ENCODE measurements at regions not wholly inside any gene's neighbourhood (a gene's known extent, or its start where the extent isn't known, plus 50 kb on each side); places are given as distances from the start of the nearest gene placed in this dataset.

- ChIA-PET CTCF (no interaction called here), POLR2A (no interaction called here)
- no peak for DNase-seq
- Histone ChIP-seq H3K4me1 (ENCODE audit: control extremely low read depth in 1 of 4, control insufficient read depth in 4 of 4, insufficient read depth in 4 of 4, low read length in 3 of 4) (no peaks in the 10 kb centered on the region), H3K27ac (ENCODE audit: insufficient read depth in 1 of 2, low read depth in 1 of 2, low read length in 2 of 2, poor library complexity in 1 of 2, severe bottlenecking in 2 of 2) (no peak overlapping the region), H3K27me3 (replicated peaks in 2 of 5; ENCODE audit: control insufficient read depth in 4 of 5, insufficient read depth in 5 of 5, low read length in 4 of 5) (peaks cover 0 to 7% (median 0%) of the 10 kb centered on the region in 5 experiments), H3K9me3 (ENCODE audit: control extremely low read depth in 1 of 5, control insufficient read depth in 4 of 5, insufficient read depth in 2 of 5, low read depth in 1 of 5, low read length in 4 of 5) (peaks cover 0 to 5% (median 0%) of the 10 kb centered on the region in 5 experiments), H3K4me3 (ENCODE audit: control insufficient read depth in 1 of 7, extremely low read depth in 1 of 7, insufficient read depth in 4 of 7, low read depth in 2 of 7, low read length in 6 of 7) (no peak overlapping the region), H3K36me3 (ENCODE audit: control insufficient read depth in 4 of 4, insufficient read depth in 4 of 4, low read length in 3 of 4) (no peaks in the 10 kb centered on the region)
- WGBS (ENCODE audit: insufficient coverage): no CpG with 5 or more reads among the region's 4 CpGs
Measured at GRCh38 chr10:44716470-44717015, 194.6 kb upstream of the TMEM72 start.

GRCh38 chr10:44723082-44723481 lies 188.1 kb upstream of the TMEM72 start:
- DNase-seq: peak in 2 of 3 donors; percentile 28 to 31
- peaks cover 10 to 29% (median 19%) of the 10 kb centered on the region in 4 experiments for H3K4me1 ChIP-seq (ENCODE audit: control extremely low read depth in 1 of 4, control insufficient read depth in 4 of 4, insufficient read depth in 4 of 4, low read length in 3 of 4)
- 8% methylated on average over 3 of the region's 3 CpGs for WGBS (ENCODE audit: insufficient coverage)
- no peak overlapping the region for H3K27ac ChIP-seq (ENCODE audit: insufficient read depth in 1 of 2, low read depth in 1 of 2, low read length in 2 of 2, poor library complexity in 1 of 2, severe bottlenecking in 2 of 2)
- H3K9me3 ChIP-seq (ENCODE audit: control extremely low read depth in 1 of 5, control insufficient read depth in 4 of 5, insufficient read depth in 2 of 5, low read depth in 1 of 5, low read length in 4 of 5): peaks cover 0 to 5% (median 0%) of the 10 kb centered on the region in 5 experiments
- no peak overlapping the region for H3K4me3 ChIP-seq (ENCODE audit: control insufficient read depth in 1 of 7, extremely low read depth in 1 of 7, insufficient read depth in 4 of 7, low read depth in 2 of 7, low read length in 6 of 7)
- H3K27me3 ChIP-seq (replicated peaks in 2 of 5; ENCODE audit: control insufficient read depth in 4 of 5, insufficient read depth in 5 of 5, low read length in 4 of 5): peaks cover 0 to 3% (median 0%) of the 10 kb centered on the region in 5 experiments
- ChIA-PET CTCF (no interaction called here), POLR2A (no interaction called here)
- no peaks in the 10 kb centered on the region for H3K36me3 ChIP-seq (ENCODE audit: control insufficient read depth in 4 of 4, insufficient read depth in 4 of 4, low read length in 3 of 4)

DNA sequence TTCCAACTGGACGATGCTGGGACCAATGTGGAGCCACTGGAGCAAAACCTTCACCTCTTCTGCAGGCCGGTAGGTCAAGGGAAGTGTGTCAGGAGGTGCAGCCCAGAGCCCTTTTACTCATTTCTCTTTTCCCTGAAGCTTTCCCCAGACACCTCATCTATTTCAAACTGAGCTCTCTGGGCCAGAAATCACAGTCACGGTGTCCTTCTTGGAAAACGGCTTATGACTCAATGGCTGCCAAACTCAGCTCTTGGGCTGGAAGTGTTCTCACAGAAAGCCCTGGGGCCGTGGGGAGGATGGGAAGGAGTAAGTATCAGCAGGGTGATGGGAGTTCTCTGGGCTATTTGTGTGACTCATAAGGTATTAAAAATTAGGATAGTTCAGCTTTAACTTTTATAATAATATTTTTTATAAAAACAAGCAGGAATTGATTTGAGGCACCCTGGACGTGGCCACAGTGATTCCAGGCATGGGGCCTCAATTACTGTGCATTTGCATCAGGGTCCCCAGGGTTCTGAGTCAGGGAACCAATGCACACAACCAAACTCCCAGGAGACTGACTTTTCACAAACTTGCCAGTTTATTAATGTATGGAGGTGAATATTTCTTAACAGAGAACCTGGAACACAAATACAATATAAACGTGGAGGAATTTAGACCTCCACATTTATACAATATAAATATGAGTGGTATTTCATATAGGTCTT lies 187.4 kb upstream of the TMEM72 start:
- DNase-seq: no peak
- H3K27me3 ChIP-seq (replicated peaks in 2 of 5; ENCODE audit: control insufficient read depth in 4 of 5, insufficient read depth in 5 of 5, low read length in 4 of 5): peaks cover 0 to 3% (median 0%) of the 10 kb centered on the region in 5 experiments
- no peaks in the 10 kb centered on the region for H3K36me3 ChIP-seq (ENCODE audit: control insufficient read depth in 4 of 4, insufficient read depth in 4 of 4, low read length in 3 of 4)
- no peak overlapping the region for H3K4me3 ChIP-seq (ENCODE audit: control insufficient read depth in 1 of 7, extremely low read depth in 1 of 7, insufficient read depth in 4 of 7, low read depth in 2 of 7, low read length in 6 of 7)
- 97% methylated on average over 5 of the region's 7 CpGs for WGBS (ENCODE audit: insufficient coverage)
- POLR2A ChIA-PET: no interaction called here
- peaks cover 10 to 29% (median 19%) of the 10 kb centered on the region in 4 experiments for H3K4me1 ChIP-seq (ENCODE audit: control extremely low read depth in 1 of 4, control insufficient read depth in 4 of 4, insufficient read depth in 4 of 4, low read length in 3 of 4)
- H3K9me3 ChIP-seq (ENCODE audit: control extremely low read depth in 1 of 5, control insufficient read depth in 4 of 5, insufficient read depth in 2 of 5, low read depth in 1 of 5, low read length in 4 of 5): peaks cover 0 to 4% (median 1%) of the 10 kb centered on the region in 5 experiments
- CTCF ChIA-PET: no interaction called here
- no peak overlapping the region for H3K27ac ChIP-seq (ENCODE audit: insufficient read depth in 1 of 2, low read depth in 1 of 2, low read length in 2 of 2, poor library complexity in 1 of 2, severe bottlenecking in 2 of 2)

DNA sequence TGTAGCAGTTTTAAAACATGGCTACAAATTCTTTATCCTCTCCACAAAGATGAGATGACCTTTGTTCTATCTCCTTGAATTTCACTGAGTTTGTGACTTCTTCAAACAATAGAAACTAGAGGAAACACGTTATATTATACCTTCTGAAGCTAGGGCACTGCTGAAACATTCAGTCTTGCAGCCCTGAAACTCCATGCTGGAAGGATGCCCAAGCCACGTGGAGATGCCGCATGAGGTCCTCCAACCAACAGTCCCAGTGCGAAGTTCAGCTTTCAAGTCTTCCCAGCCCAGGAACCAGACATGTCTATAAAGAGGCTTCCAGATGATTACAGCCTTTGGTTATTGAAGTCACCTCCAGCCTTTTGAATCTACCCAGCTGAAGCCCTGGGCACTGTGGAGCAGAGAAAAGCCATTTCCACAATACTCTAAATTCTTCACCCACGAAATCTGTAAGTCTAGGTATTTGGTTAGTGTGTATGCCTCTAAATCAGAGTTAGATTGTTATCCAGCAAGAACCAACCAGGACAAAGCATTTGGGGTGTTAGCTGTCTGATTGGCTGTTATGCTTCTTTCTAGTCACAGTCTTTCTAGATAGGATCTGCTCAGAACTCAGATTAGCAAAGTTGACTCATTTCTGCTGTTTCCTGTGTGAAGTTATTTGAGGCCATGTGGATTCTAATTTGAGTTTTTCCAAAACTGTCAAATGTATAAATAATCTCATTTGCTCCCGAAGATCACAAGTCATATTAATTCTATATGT lies 186.5 kb upstream of the TMEM72 start:
- WGBS (ENCODE audit: insufficient coverage): 83% methylated on average over 4 of the region's 6 CpGs
- peaks cover 0 to 3% (median 0%) of the 10 kb centered on the region in 5 experiments for H3K27me3 ChIP-seq (replicated peaks in 2 of 5; ENCODE audit: control insufficient read depth in 4 of 5, insufficient read depth in 5 of 5, low read length in 4 of 5)
- no peak overlapping the region for H3K27ac ChIP-seq (ENCODE audit: insufficient read depth in 1 of 2, low read depth in 1 of 2, low read length in 2 of 2, poor library complexity in 1 of 2, severe bottlenecking in 2 of 2)
- CTCF ChIA-PET: no interaction called here
- no peaks in the 10 kb centered on the region for H3K36me3 ChIP-seq (ENCODE audit: control insufficient read depth in 4 of 4, insufficient read depth in 4 of 4, low read length in 3 of 4)
- peak in 2 of 3 donors; percentile 6 to 32 for DNase-seq
- no peak overlapping the region for H3K4me3 ChIP-seq (ENCODE audit: control insufficient read depth in 1 of 7, extremely low read depth in 1 of 7, insufficient read depth in 4 of 7, low read depth in 2 of 7, low read length in 6 of 7)
- H3K4me1 ChIP-seq (ENCODE audit: control extremely low read depth in 1 of 4, control insufficient read depth in 4 of 4, insufficient read depth in 4 of 4, low read length in 3 of 4): peaks cover 10 to 29% (median 19%) of the 10 kb centered on the region in 4 experiments
- POLR2A ChIA-PET: no interaction called here
- H3K9me3 ChIP-seq (ENCODE audit: control extremely low read depth in 1 of 5, control insufficient read depth in 4 of 5, insufficient read depth in 2 of 5, low read depth in 1 of 5, low read length in 4 of 5): peaks cover 0 to 1% (median 0%) of the 10 kb centered on the region in 5 experiments

DNA sequence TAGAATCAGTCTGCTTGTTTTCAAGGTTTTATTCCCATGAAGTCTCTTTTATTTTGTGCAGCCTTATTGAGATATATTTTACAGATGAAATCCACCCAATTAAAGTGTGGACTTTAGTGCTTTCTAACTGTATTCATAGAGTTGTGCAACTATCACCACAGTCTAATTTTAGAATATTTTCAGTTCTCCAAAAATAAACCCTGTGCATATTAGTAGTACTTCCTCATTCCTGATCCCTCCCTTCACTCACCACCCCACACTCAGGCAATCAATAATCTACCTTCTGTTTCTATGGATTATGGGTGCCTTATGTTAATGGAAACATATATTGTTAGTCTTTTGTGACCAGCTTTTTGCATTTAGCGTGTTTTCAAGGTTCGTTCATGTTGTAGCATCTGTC lies 185.7 kb upstream of the TMEM72 start:
- Histone ChIP-seq H3K9me3 (ENCODE audit: control extremely low read depth in 1 of 5, control insufficient read depth in 4 of 5, insufficient read depth in 2 of 5, low read depth in 1 of 5, low read length in 4 of 5) (peaks cover 0 to 1% (median 0%) of the 10 kb centered on the region in 5 experiments), H3K27me3 (replicated peaks in 2 of 5; ENCODE audit: control insufficient read depth in 4 of 5, insufficient read depth in 5 of 5, low read length in 4 of 5) (peaks cover 0 to 3% (median 0%) of the 10 kb centered on the region in 5 experiments), H3K36me3 (ENCODE audit: control insufficient read depth in 4 of 4, insufficient read depth in 4 of 4, low read length in 3 of 4) (no peaks in the 10 kb centered on the region), H3K4me3 (ENCODE audit: control insufficient read depth in 1 of 7, extremely low read depth in 1 of 7, insufficient read depth in 4 of 7, low read depth in 2 of 7, low read length in 6 of 7) (no peak overlapping the region), H3K4me1 (ENCODE audit: control extremely low read depth in 1 of 4, control insufficient read depth in 4 of 4, insufficient read depth in 4 of 4, low read length in 3 of 4) (peaks cover 10 to 29% (median 19%) of the 10 kb centered on the region in 4 experiments), H3K27ac (ENCODE audit: insufficient read depth in 1 of 2, low read depth in 1 of 2, low read length in 2 of 2, poor library complexity in 1 of 2, severe bottlenecking in 2 of 2) (no peak overlapping the region)
- WGBS (ENCODE audit: insufficient coverage): no CpG with 5 or more reads among the region's 2 CpGs
- ChIA-PET POLR2A (no interaction called here), CTCF (no interaction called here)
- DNase-seq: peak; percentile 2 to 72 (median 60)

DNA sequence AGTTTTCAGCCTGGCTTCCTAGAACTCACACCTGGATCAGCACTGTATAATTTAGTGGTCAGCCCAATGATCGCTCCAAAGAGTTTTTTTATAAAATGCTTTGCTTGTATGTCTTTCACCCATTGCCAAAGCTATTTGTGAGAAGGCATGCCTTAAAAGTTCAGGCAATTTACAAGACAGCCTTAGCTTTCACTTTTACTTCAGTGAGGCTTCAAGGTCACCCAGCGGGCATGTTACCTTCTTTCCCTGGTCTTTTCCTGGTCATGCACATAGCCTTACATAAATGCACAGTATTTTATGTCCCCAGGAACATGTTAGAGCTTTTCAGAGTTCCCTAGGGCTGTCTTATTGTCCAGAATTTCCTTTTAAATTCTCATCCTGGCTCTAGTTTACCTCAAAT lies 179.9 kb upstream of the TMEM72 start:
- no peak overlapping the region for H3K4me3 ChIP-seq (ENCODE audit: control insufficient read depth in 1 of 7, extremely low read depth in 1 of 7, insufficient read depth in 4 of 7, low read depth in 2 of 7, low read length in 6 of 7)
- peaks cover 0 to 5% (median 0%) of the 10 kb centered on the region in 5 experiments for H3K9me3 ChIP-seq (ENCODE audit: control extremely low read depth in 1 of 5, control insufficient read depth in 4 of 5, insufficient read depth in 2 of 5, low read depth in 1 of 5, low read length in 4 of 5)
- WGBS (ENCODE audit: insufficient coverage): 91% methylated on average over 1 of the region's 2 CpGs
- no peak for DNase-seq
- H3K27me3 ChIP-seq (replicated peaks in 2 of 5; ENCODE audit: control insufficient read depth in 4 of 5, insufficient read depth in 5 of 5, low read length in 4 of 5): no peaks in the 10 kb centered on the region
- no peak overlapping the region for H3K27ac ChIP-seq (ENCODE audit: insufficient read depth in 1 of 2, low read depth in 1 of 2, low read length in 2 of 2, poor library complexity in 1 of 2, severe bottlenecking in 2 of 2)
- POLR2A ChIA-PET: no interaction called here
- CTCF ChIA-PET: no interaction called here
- no peaks in the 10 kb centered on the region for H3K36me3 ChIP-seq (ENCODE audit: control insufficient read depth in 4 of 4, insufficient read depth in 4 of 4, low read length in 3 of 4)
- H3K4me1 ChIP-seq (ENCODE audit: control extremely low read depth in 1 of 4, control insufficient read depth in 4 of 4, insufficient read depth in 4 of 4, low read length in 3 of 4): no peaks in the 10 kb centered on the region
